CD8-positive, alpha-beta memory T cell (primary cell): ENCODE measurements at regions not wholly inside any gene's neighbourhood (a gene's known extent, or its start where the extent isn't known, plus 50 kb on each side); places are given as distances from the start of the nearest gene placed in this dataset.
"Not testable (repeated sequence)": the region's sequence is repeated elsewhere in the genome, so short reads cannot be mapped to it uniquely, and the experiment has no call there.

Experiments used
- CTCF ChIA-PET: fragments of 350-600 bp; sonication (Branson Sonifier 250); formaldehyde crosslinking; loops from one replicate; lab custom pipeline; 2021; ENCODE audit warnings: antibody characterized with exemption; lab: Charles Lee
- POLR2A ChIA-PET: fragments of 350-600 bp; sonication (Branson Sonifier 250); formaldehyde crosslinking; loops from one replicate; lab custom pipeline; 2021; ENCODE audit warnings: antibody characterized with exemption; lab: Charles Lee
- DNase-seq, 5 donors: peaks; one replicate each; pipeline versions ENCODE4 v3.0.0 to v3.0.0-alpha.2; 2020 to 2022; ENCODE audit warnings: mixed read lengths in 1 of 5
- H3K27ac ChIP-seq: one replicate; pipeline ENCODE4 v1.7.0; 2013; ENCODE audit warnings: low read depth, mild to moderate bottlenecking, low read length, moderate library complexity
- H3K27me3 ChIP-seq: 2 replicates; pipeline ENCODE4 v1.7.0; 2013; ENCODE audit warnings: low read length, mild to moderate bottlenecking; ENCODE audit not compliant: insufficient read depth, poor library complexity, severe bottlenecking
- H3K36me3 ChIP-seq: 2 replicates; pipeline ENCODE4 v1.7.0; 2013; ENCODE audit warnings: mild to moderate bottlenecking, low read length, moderate library complexity; ENCODE audit not compliant: insufficient read depth
- H3K4me1 ChIP-seq: 2 replicates; pipeline ENCODE4 v1.7.0; 2013; ENCODE audit warnings: mild to moderate bottlenecking, low read length, moderate library complexity; ENCODE audit not compliant: insufficient read depth
- H3K4me3 ChIP-seq: 2 replicates; pipeline ENCODE4 v1.7.0; 2013; ENCODE audit warnings: mild to moderate bottlenecking, low read length
- H3K9me3 ChIP-seq: 2 replicates; pipeline ENCODE4 v1.7.0; 2013; ENCODE audit warnings: mild to moderate bottlenecking, low read length
- H3K27ac Mint-ChIP-seq, 8 donors: one replicate each; pipeline ENCODE4 v1.8.0; 2020 to 2021; ENCODE audit warnings: mixed read lengths in 8 of 8, mild to moderate bottlenecking in 6 of 8, inconsistent platforms in 3 of 8, moderate library complexity in 3 of 8
- H3K27me3 Mint-ChIP-seq, 2 donors: one replicate each; pipeline ENCODE4 v1.8.0; 2020 to 2021; ENCODE audit warnings: mixed read lengths in 2 of 2, mild to moderate bottlenecking in 1 of 2, moderate library complexity in 1 of 2
- H3K36me3 Mint-ChIP-seq, 3 donors: one replicate each; pipeline ENCODE4 v1.8.0; 2020 to 2021; ENCODE audit warnings: mixed read lengths in 3 of 3, inconsistent platforms in 1 of 3, mild to moderate bottlenecking in 1 of 3
- H3K4me1 Mint-ChIP-seq, 3 donors: one replicate each; pipeline ENCODE4 v1.8.0; 2020 to 2021; ENCODE audit warnings: mixed read lengths in 3 of 3, inconsistent platforms in 1 of 3, mild to moderate bottlenecking in 1 of 3
- H3K4me3 Mint-ChIP-seq, 7 donors: one replicate each; pipeline ENCODE4 v1.8.0; 2020 to 2021; ENCODE audit warnings: mixed read lengths in 7 of 7, mild to moderate bottlenecking in 6 of 7, moderate library complexity in 4 of 7, inconsistent platforms in 2 of 7
- H3K9me3 Mint-ChIP-seq, 5 donors: one replicate each; pipeline ENCODE4 v1.8.0; 2020 to 2022; ENCODE audit warnings: mixed read lengths in 5 of 5, mild to moderate bottlenecking in 3 of 5, moderate library complexity in 2 of 5, inconsistent platforms in 1 of 5

DNA sequence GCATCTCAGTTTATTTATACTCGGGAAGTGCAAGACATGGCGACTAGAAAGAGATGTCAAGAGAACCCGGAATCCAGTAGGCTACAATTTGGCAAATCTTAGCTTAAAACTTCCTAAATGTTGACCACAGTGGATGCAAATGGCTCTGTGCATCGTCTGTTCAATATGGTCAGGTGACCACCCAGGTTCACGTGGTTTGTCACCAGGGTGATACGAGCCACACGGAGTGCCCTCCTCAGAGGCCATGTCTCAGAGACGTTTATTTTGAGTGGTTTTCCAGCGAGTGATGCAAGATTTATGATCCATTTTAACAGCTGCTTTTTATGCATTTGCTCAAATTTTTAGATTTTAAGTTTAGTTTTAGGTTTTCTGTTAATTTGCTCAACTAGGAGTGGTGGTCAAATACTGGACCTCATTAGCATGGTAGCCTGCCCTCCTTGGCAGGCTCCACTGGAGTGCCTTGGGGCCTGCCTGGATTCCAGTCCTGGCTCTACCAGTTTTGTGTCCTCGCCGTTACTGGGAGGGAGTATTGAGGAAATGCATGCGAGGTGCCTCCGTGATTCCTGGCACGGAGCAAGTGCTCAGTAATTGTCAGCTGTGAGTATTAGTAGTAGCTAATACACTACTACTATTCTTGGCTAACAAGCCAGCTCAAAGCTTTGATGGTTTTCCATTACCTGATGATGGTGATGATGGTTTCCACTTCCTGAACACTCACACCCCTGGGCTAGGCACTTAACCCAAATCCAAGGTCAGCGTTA is 53.9 kb upstream of the APOD start:
- Mint-ChIP-seq H3K27ac (peak overlapping the region in 5 of 8 donors; percentile 2 to 47 (median 29)), H3K4me3 (peak overlapping the region in 2 of 7 donors; percentile 41 to 83), H3K4me1 (peaks cover 7 to 12% (median 9%) of the 10 kb centered on the region in 3 donors)
- CTCF ChIA-PET, H3K4me1 ChIP-seq, H3K27ac ChIP-seq, H3K36me3 Mint-ChIP-seq, POLR2A ChIA-PET, H3K9me3 Mint-ChIP-seq, DNase-seq, H3K9me3 ChIP-seq, H3K27me3 ChIP-seq, H3K36me3 ChIP-seq, H3K27me3 Mint-ChIP-seq, H3K4me3 ChIP-seq: not testable (repeated sequence)

DNA sequence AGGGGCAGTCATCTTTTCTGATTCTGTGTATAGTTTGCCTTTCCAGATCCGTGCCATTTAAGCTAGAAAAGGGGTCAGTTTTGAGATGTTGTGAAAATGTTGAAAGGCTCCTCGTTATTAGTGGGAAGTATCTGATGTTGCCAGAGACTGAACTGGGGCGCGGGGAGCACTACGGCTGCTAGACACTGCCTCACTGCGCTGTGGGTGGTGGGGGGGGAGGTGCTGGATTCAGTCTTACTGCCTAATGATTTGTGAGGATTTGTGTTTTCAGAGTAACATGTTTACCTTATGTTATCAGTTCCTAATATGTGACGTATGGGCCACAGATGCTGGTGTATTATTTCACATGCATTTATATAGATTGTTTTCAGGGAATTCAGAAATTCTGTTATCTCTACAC is 53.3 kb upstream of the APOD start:
- CTCF ChIA-PET = not testable (repeated sequence)

DNA sequence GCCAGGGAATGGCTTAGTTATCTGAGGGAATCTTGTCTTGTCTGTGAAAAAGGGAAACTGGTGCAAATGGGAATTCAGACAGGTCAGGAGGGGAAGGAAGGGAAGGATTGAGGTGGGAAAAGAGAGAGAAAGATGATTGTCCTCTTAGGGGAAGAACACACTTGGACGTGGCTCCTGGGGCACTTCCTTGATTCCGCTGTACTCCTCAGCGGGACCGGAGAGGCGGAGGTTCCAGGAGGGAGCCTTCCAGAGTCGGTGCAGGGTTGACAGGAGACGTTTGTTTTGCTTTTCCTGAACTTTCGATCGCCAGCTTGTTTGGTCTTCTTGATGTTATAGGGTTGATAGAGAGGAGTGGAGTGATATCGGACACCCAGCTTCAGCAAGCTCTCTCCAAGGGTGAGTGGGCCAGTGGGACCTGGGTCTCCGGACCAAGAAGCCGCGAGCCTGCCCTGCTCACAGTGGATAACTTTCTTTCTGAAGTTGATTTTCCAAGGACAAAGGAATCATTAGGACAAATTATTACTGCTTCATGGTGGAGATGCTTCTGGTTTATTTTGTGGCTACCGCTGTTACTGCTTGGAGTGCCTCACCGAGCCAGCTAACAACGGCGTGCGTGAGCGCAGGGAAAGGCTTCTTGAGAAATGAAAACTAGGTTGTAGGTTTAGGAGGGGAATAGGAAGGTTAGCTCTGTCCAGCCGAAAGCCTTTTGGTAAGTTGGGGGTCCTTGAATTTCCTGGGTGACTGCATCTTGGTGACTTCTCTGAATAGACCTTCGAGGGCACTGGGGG is 52.4 kb upstream of the APOD start:
- H3K27me3 Mint-ChIP-seq, CTCF ChIA-PET: not testable (repeated sequence)
- H3K27ac Mint-ChIP-seq = peak overlapping the region in 5 of 8 donors; percentile 17 to 90 (median 70)

More for the DNA sequence above, 53.3 kb upstream of the APOD start:
- H3K9me3 ChIP-seq, H3K9me3 Mint-ChIP-seq, H3K36me3 ChIP-seq, POLR2A ChIA-PET, H3K4me3 ChIP-seq, DNase-seq, H3K27ac ChIP-seq, H3K36me3 Mint-ChIP-seq, H3K27me3 ChIP-seq, H3K27me3 Mint-ChIP-seq, H3K4me1 ChIP-seq: not testable (repeated sequence)
- peak overlapping the region in 6 of 7 donors; percentile 41 to 83 (median 53) for H3K4me3 Mint-ChIP-seq
- peak overlapping the region in 6 of 8 donors; percentile 2 to 47 (median 37) for H3K27ac Mint-ChIP-seq
- H3K4me1 Mint-ChIP-seq = peaks cover 7 to 12% (median 9%) of the 10 kb centered on the region in 3 donors

DNA sequence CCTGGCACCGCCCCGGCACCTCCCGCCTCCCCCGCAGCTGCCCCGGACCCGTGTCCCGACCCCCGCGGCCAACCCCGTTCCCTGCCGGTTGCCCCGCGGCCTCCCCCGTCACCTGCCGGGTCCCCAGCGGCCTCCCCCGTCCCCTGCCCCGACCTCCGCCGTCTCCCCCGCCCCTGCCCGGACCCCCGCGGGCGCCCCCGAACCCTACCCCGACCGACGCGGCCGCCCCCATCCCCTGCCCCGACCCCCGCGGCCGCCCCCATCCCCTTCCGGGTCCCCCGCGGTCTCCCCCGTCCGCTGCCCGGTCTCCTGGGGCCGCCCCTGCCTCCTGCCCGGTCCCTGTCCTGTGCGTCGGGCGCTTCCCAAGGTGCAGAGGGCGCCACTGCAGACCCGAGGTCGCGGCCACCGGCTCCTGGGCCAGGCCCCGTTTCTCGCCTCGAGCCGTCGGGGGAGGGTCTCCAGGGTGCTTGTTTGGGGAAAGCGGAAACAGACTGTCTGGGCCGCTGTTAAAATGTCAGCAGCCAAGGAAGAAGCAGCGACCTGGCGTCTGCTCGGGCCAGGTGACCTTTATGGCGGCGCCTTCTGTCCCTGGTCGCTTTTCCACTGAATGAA is 51.6 kb upstream of the APOD start:
- H3K27me3 Mint-ChIP-seq, DNase-seq, POLR2A ChIA-PET, H3K4me3 ChIP-seq, CTCF ChIA-PET, H3K4me3 Mint-ChIP-seq, H3K4me1 ChIP-seq, H3K27me3 ChIP-seq, H3K27ac Mint-ChIP-seq, H3K36me3 Mint-ChIP-seq, H3K9me3 Mint-ChIP-seq, H3K36me3 ChIP-seq, H3K9me3 ChIP-seq, H3K27ac ChIP-seq: not testable (repeated sequence)
- H3K4me1 Mint-ChIP-seq = peaks cover 7 to 12% (median 9%) of the 10 kb centered on the region in 3 donors

More for the DNA sequence above, 52.4 kb upstream of the APOD start:
- H3K4me1 Mint-ChIP-seq = peaks cover 7 to 12% (median 9%) of the 10 kb centered on the region in 3 donors
- H3K9me3 Mint-ChIP-seq, H3K36me3 Mint-ChIP-seq, H3K36me3 ChIP-seq, H3K4me3 ChIP-seq, H3K27me3 ChIP-seq, POLR2A ChIA-PET, H3K4me1 ChIP-seq, DNase-seq, H3K9me3 ChIP-seq, H3K27ac ChIP-seq: not testable (repeated sequence)
- H3K4me3 Mint-ChIP-seq = peak overlapping the region; percentile 37 to 78 (median 61)

DNA sequence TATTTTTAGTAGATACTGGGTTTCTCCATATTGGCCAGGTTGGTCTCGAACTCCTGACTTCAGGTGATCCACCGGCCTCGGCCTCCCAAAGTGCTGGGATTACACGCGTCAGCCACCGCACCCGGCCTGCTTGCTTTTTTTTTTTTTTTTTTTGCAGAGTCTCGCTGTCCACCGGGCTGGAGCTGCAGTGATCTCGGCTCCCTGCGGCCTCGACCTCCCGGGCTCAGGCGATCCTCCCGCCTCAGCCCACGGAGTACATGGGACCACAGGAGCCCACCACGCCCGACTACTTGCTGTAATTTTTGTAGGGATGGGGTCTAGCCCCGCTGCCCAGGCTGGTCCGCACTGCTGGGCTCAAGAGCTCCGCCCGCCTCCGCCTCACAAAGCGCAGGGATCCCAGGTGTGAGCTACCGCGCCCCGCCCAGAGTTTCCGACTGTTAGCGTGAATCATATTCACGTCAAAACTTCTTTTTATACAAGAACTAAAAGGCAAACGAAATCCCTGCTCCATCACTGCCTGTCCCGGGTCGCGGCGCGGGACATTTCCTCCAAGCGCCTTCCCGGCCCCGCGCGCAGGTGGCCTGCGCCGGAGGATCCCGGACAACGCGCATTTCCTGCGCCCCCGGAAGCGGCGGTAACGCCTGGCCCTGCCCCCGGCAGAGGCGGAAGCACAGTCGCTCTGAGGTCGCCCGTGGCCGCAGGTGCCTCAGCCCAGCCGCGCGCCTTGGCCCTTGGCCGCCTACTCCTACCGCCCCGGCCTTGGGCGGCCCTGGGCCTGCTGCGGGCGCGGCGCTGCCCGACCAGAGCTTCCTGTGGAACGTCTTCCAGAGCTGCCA is 50.9 kb upstream of the APOD start:
- DNase-seq = peak; percentile 31 to 66 (median 58)
- Mint-ChIP-seq H3K4me1 (peaks cover 7 to 12% (median 9%) of the 10 kb centered on the region in 3 donors), H3K4me3 (peak overlapping the region in 3 of 7 donors; percentile 37 to 60 (median 55))
- H3K27me3 Mint-ChIP-seq, H3K9me3 ChIP-seq, H3K9me3 Mint-ChIP-seq, H3K27me3 ChIP-seq, H3K4me3 ChIP-seq, CTCF ChIA-PET, H3K36me3 ChIP-seq, H3K27ac ChIP-seq, H3K4me1 ChIP-seq, POLR2A ChIA-PET, H3K36me3 Mint-ChIP-seq, H3K27ac Mint-ChIP-seq: not testable (repeated sequence)
